Fibroblast of pulmonary artery (primary cell): ENCODE measurements at regions not wholly inside any gene's neighbourhood (a gene's known extent, or its start where the extent isn't known, plus 50 kb on each side); places are given as distances from the start of the nearest gene placed in this dataset.

Experiments
- DNase-seq: peaks from one replicate; pipeline ENCODE4 v3.0.0-alpha.2; 2010; ENCODE audit warnings: low read depth
- H3K4me3 ChIP-seq: replicated peaks from 2 replicates; pipeline ENCODE4 v1.5.1; 2011; ENCODE audit warnings: low read depth, mild to moderate bottlenecking, control low read depth, low read length, moderate library complexity
- TF ChIP-seq, protein P1 (sequence below): IDR thresholded peaks from 2 replicates; pipeline ENCODE4 v1.5.1; 2011; ENCODE audit warnings: mild to moderate bottlenecking, control low read depth, low read length, inconsistent platforms; ENCODE audit errors: missing control alignments

DNA sequence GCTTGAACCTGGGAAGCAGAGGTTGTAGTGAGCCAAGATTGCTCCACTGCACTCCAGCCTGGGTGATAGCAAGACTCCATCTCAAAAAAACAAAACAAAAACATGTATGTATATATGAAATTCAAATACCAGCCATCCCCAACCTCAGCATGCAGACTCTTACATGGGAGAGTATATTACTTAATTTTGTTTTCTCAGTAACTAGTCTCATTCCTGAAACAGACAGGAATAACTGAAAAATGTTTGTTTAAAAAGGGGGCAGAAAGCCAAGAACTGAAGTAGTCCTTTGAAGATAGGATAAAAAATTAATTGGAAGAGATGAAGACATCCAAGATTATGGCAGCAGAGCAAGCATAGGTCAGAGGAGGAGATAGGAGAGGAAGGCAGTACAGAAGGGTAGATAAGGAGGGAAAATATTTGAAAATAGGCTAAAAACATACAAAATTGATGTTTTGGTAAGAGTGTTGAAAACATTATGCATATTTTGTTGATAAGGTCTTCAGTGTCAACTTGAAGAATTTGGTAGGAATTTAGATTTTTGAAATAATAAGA lies 309.9 kb downstream of the MAT2B start:
- no peak overlapping the region for H3K4me3 ChIP-seq
- TF ChIP-seq, protein P1, sequence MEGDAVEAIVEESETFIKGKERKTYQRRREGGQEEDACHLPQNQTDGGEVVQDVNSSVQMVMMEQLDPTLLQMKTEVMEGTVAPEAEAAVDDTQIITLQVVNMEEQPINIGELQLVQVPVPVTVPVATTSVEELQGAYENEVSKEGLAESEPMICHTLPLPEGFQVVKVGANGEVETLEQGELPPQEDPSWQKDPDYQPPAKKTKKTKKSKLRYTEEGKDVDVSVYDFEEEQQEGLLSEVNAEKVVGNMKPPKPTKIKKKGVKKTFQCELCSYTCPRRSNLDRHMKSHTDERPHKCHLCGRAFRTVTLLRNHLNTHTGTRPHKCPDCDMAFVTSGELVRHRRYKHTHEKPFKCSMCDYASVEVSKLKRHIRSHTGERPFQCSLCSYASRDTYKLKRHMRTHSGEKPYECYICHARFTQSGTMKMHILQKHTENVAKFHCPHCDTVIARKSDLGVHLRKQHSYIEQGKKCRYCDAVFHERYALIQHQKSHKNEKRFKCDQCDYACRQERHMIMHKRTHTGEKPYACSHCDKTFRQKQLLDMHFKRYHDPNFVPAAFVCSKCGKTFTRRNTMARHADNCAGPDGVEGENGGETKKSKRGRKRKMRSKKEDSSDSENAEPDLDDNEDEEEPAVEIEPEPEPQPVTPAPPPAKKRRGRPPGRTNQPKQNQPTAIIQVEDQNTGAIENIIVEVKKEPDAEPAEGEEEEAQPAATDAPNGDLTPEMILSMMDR: no peak
- peak; percentile 18 for DNase-seq

DNA sequence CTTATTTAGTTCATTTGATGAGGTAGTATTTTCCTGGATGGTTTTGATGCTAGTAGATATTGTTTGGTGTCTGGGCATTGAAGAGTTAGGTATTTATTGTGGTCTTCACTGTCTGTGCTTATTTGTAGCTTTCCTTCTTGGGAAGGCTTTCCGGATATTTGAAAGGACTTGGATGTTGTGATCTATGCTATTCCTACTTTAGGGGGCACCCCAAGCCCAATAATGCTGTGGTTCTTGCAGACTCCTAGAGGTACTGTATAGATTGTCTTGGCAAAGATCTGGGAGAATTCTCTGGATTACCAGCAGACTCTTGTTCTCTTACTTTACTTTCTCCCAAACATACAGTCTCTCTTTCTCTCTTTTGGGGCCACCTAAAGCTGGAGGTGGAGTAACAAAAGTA lies 315.7 kb downstream of the MAT2B start:
- H3K4me3 ChIP-seq: no peak overlapping the region
- TF ChIP-seq, protein P1: no peak
- DNase-seq: no peak

DNA sequence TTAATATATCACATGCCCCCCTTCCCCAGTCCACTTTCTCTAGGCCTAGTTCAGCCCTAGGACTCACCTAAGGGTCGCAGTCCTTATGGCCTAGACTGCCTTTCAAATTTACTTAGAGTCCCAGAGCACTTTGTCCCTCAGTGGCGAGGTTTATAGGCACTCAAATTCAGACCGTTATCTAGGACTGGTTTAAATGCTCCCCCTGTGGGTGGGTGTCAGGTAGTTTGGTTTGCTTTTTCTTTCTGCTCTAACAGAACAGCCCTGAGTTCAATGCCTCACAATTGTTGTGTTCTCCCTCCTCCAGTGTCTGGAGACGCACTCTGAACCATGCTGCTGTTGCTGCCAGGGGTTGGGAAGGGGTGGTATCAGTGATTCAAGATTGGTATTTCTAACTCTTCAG lies 317.1 kb downstream of the MAT2B start:
- TF ChIP-seq, protein P1: no peak
- no peak overlapping the region for H3K4me3 ChIP-seq
- no peak for DNase-seq

DNA sequence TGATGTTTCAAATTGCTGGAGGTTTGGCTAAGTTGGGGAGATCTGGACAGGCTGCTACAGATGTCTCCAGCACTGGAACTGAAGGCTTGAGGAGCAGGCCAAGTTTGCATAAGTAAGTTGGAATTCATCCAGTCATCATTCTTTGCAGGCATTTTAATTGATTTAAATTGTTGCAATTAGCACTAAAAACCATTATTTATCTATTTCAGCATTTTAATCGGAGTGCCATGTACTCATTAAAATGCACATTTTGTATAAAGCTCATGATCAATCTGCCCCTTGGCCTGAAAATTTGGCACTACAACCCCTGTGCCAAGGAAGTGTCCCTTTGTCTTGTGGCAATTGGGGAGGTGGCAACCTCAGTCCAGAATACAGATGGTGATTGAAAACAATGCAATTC lies 320.2 kb downstream of the MAT2B start:
- TF ChIP-seq, protein P1: no peak
- H3K4me3 ChIP-seq: no peak overlapping the region
- no peak for DNase-seq

DNA sequence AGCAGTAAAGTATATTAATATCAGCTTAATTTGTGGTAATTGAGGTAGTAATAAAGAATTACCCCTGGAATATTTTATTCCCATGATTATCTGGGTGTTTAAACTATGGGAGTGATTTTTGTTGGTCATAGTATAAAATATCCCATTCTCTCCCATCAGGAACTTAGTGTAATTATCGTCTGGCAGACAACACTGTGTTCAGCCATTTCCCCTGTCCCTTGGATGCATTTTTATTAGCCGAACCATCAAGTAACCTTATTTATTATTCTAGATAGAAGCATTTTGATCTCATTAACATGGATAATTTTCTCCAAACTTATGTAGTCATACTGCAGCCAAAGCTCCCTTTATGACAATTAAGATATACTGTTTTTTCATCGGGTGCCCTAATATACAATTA lies 320.8 kb downstream of the MAT2B start:
- no peak for DNase-seq
- H3K4me3 ChIP-seq: no peak overlapping the region
- TF ChIP-seq, protein P1: no peak

DNA sequence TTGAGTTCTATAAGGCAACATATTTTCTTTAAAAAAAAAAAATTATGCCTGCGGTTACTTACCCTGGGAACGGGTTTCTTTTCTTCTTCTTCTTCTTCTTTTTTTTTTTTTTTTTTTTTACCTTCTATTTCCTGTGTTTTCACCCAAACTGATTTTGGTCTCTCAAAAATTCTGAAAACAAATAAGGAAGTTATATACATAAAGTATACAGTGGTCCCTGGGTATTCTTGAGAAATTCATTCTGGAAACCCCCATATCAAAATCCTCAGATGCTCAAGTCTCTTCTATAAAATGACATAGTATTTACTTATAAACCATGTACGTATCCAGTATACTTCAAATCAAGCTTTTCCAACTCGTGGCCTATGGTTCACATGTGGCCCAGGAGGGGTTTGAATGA lies 326.7 kb downstream of the MAT2B start:
- H3K4me3 ChIP-seq: no peak overlapping the region
- TF ChIP-seq, protein P1: no peak
- no peak for DNase-seq

DNA sequence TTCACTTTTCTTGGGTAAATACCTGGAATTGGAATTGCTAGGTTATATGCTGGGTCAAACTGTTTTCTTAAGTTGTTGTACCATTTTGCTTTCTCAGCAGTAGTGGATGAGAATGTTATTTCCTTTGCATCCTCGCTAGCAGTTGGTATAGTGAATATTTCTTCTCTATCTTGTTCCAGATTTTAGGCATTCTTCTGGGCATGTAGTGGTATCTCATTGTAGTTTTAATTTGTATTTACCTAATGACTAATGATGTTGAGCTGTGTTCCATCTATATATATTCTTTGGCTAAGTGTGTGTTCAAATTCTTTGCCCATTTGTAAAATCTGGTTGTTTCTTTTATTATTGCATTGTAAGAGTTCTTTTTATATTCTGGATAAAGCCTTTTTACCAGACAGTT lies 333.3 kb downstream of the MAT2B start:
- TF ChIP-seq, protein P1: no peak
- no peak overlapping the region for H3K4me3 ChIP-seq
- DNase-seq: no peak
